Hepatocyte (in vitro differentiated cells): ENCODE measurements at regions not wholly inside any gene's neighbourhood (a gene's known extent, or its start where the extent isn't known, plus 50 kb on each side); places are given as distances from the start of the nearest gene placed in this dataset.

Experiments used
- DNase-seq: peaks from one replicate; pipeline ENCODE4 v3.0.0-alpha.2; 2016; ENCODE audit warnings: low spot score
- H2AFZ ChIP-seq: fragments of 200-600 bp; sonication (generic); 2 replicates; pipeline ENCODE4 v1.6.0; 2016; ENCODE audit warnings: antibody characterized with exemption, mild to moderate bottlenecking
- H3K27ac ChIP-seq: fragments of 200-600 bp; sonication (generic); 2 replicates; pipeline ENCODE4 v1.5.1; 2016; ENCODE audit warnings: mild to moderate bottlenecking
- H3K27me3 ChIP-seq: fragments of 200-600 bp; sonication (generic); 2 replicates; pipeline ENCODE4 v1.6.1; 2016
- H3K36me3 ChIP-seq: fragments of 200-600 bp; sonication (generic); replicated peaks from 2 replicates; pipeline ENCODE4 v1.5.1; 2016; ENCODE audit warnings: low read depth; ENCODE audit not compliant: insufficient read depth
- H3K4me1 ChIP-seq: fragments of 200-600 bp; sonication (generic); 2 replicates; pipeline ENCODE4 v1.5.1; 2016; ENCODE audit warnings: mild to moderate bottlenecking, moderate library complexity; ENCODE audit not compliant: insufficient read depth
- H3K4me2 ChIP-seq: fragments of 200-600 bp; sonication (generic); 2 replicates; pipeline ENCODE4 v1.6.0; 2016
- H3K4me3 ChIP-seq: fragments of 200-600 bp; sonication (generic); 2 replicates; pipeline ENCODE4 v1.5.1; 2016; ENCODE audit warnings: mild to moderate bottlenecking
- H3K79me2 ChIP-seq: fragments of 200-600 bp; sonication (generic); 2 replicates; pipeline ENCODE4 v1.6.0; 2017; ENCODE audit warnings: mild to moderate bottlenecking
- H3K9me2 ChIP-seq: fragments of 200-600 bp; sonication (generic); replicated peaks from 2 replicates; pipeline ENCODE4 v1.6.0; 2017; ENCODE audit warnings: mild to moderate bottlenecking; ENCODE audit not compliant: insufficient read depth
- H3K9me3 ChIP-seq: fragments of 200-600 bp; sonication (generic); 2 replicates; pipeline ENCODE4 v1.5.1; 2016; ENCODE audit warnings: low read depth, mild to moderate bottlenecking
- H4K20me1 ChIP-seq: fragments of 200-600 bp; sonication (generic); 2 replicates; pipeline ENCODE4 v1.6.0; 2016; ENCODE audit warnings: mild to moderate bottlenecking; ENCODE audit not compliant: insufficient read depth, poor library complexity, severe bottlenecking
- CTCF ChIP-seq: fragments of 200-600 bp; sonication (generic); IDR thresholded peaks from 2 replicates; pipeline ENCODE4 v1.5.1; 2016; ENCODE audit warnings: antibody characterized with exemption, mild to moderate bottlenecking; ENCODE audit not compliant: poor library complexity
- EZH2 ChIP-seq: fragments of 200-600 bp; sonication (generic); IDR thresholded peaks from 2 replicates; pipeline ENCODE4 v1.6.1; 2016; ENCODE audit warnings: antibody characterized with exemption, mild to moderate bottlenecking, borderline replicate concordance
- EZH2phosphoT487 ChIP-seq: fragments of 200-600 bp; sonication (generic); IDR thresholded peaks from one replicate; pipeline ENCODE4 v1.6.1; 2018; ENCODE audit warnings: antibody characterized with exemption, mild to moderate bottlenecking, low read depth, moderate library complexity; ENCODE audit not compliant: unreplicated experiment, severe bottlenecking
- WGBS: methylation state at CpG from one replicate; pipeline ENCODE4 v1.1.6; 2016; ENCODE audit warnings: low lambda C conversion rate; ENCODE audit errors: missing lambda C conversion rate; 5-methylcytosine and 5-hydroxymethylcytosine counted together

GRCh38 chrX:42954880-42955279 is 176.9 kb upstream of the PPP1R2C start:
- TF ChIP-seq EZH2phosphoT487 (no peak), EZH2 (no peak), CTCF (no peak)
- Histone ChIP-seq H3K79me2 (no peaks in the 10 kb centered on the region), H3K27ac (no peak overlapping the region), H2AFZ (no peak overlapping the region), H3K9me2 (no peaks in the 10 kb centered on the region), H3K4me3 (no peak overlapping the region), H4K20me1 (no peaks in the 10 kb centered on the region), H3K36me3 (no peaks in the 10 kb centered on the region), H3K4me1 (no peaks in the 10 kb centered on the region), H3K27me3 (no peaks in the 10 kb centered on the region), H3K9me3 (no peaks in the 10 kb centered on the region), H3K4me2 (no peak overlapping the region)
- WGBS = 94% methylated on average over 3 of the region's 3 CpGs
- no peak for DNase-seq

GRCh38 chrX:42955349-42955748 is 177.4 kb upstream of the PPP1R2C start:
- H3K36me3 ChIP-seq = no peaks in the 10 kb centered on the region
- H3K9me3 ChIP-seq = no peaks in the 10 kb centered on the region
- H3K27me3 ChIP-seq = no peaks in the 10 kb centered on the region
- 71% methylated on average over 2 of the region's 2 CpGs for WGBS
- H3K9me2 ChIP-seq = no peaks in the 10 kb centered on the region
- H3K79me2 ChIP-seq = no peaks in the 10 kb centered on the region
- no peak overlapping the region for H2AFZ ChIP-seq
- H3K4me2 ChIP-seq = no peak overlapping the region
- TF ChIP-seq EZH2 = no peak
- TF ChIP-seq EZH2phosphoT487 = no peak
- no peak for TF ChIP-seq CTCF
- H3K4me1 ChIP-seq = no peaks in the 10 kb centered on the region
- H3K4me3 ChIP-seq = no peak overlapping the region
- no peak for DNase-seq
- H4K20me1 ChIP-seq = no peaks in the 10 kb centered on the region
- H3K27ac ChIP-seq = no peak overlapping the region

GRCh38 chrX:42967681-42968300 is 189.8 kb upstream of the PPP1R2C start:
- Histone ChIP-seq H3K4me3 (no peak overlapping the region), H4K20me1 (no peaks in the 10 kb centered on the region), H3K4me1 (no peaks in the 10 kb centered on the region), H3K79me2 (no peaks in the 10 kb centered on the region), H3K9me2 (no peaks in the 10 kb centered on the region), H2AFZ (peak overlapping the region; percentile 33), H3K27ac (no peak overlapping the region), H3K36me3 (no peaks in the 10 kb centered on the region), H3K27me3 (no peaks in the 10 kb centered on the region), H3K4me2 (no peak overlapping the region), H3K9me3 (peaks cover 5% of the 10 kb centered on the region)
- TF ChIP-seq EZH2phosphoT487 (no peak), CTCF (no peak), EZH2 (no peak)
- WGBS = 60% methylated on average over 2 of the region's 2 CpGs
- DNase-seq = no peak

- Histone ChIP-seq H3K9me2 (no peaks in the 10 kb centered on the region), H3K79me2 (no peaks in the 10 kb centered on the region), H3K36me3 (no peaks in the 10 kb centered on the region), H3K4me2 (no peak overlapping the region), H3K4me1 (peaks cover 29% of the 10 kb centered on the region), H3K9me3 (peaks cover 12% of the 10 kb centered on the region), H3K27me3 (no peaks in the 10 kb centered on the region), H4K20me1 (no peaks in the 10 kb centered on the region), H3K4me3 (no peak overlapping the region), H2AFZ (no peak overlapping the region), H3K27ac (no peak overlapping the region)
- no peak for TF ChIP-seq EZH2
- TF ChIP-seq CTCF = no peak
- no peak for TF ChIP-seq EZH2phosphoT487
- no peak for DNase-seq
- 87% methylated on average over 2 of the region's 2 CpGs for whole genome bisulfite sequencing
Measured at GRCh38 chrX:42973321-42973720, 195.4 kb upstream of the PPP1R2C start.
